SH-SY5Y (cell line): ENCODE measurements at regions not wholly inside any gene's neighbourhood (a gene's known extent, or its start where the extent isn't known, plus 50 kb on each side); places are given as distances from the start of the nearest gene placed in this dataset.

Experiments
- GATA2 ChIP-seq: IDR thresholded peaks from 2 replicates; pipeline ENCODE4 v1.6.1; 2011; ENCODE audit warnings: mild to moderate bottlenecking, low read depth, low read length
- GATA3 ChIP-seq: IDR thresholded peaks from 2 replicates; pipeline ENCODE4 v1.6.1; 2011; ENCODE audit warnings: low read depth, mild to moderate bottlenecking, low read length, moderate library complexity

GRCh38 chr5:68744206-68744605 lies 349.6 kb upstream of the SLC30A5 start:
- no peak for TF ChIP-seq GATA2
- TF ChIP-seq GATA3: no peak
